GM21390 (cell line): ENCODE measurements at regions not wholly inside any gene's neighbourhood (a gene's known extent, or its start where the extent isn't known, plus 50 kb on each side); places are given as distances from the start of the nearest gene placed in this dataset.

Experiments used
- ATAC-seq: cut with Tn5 transposase; IDR thresholded peaks from one replicate; pipeline ENCODE4 v1.9.1; 2021; ENCODE audit not compliant: unreplicated experiment

DNA sequence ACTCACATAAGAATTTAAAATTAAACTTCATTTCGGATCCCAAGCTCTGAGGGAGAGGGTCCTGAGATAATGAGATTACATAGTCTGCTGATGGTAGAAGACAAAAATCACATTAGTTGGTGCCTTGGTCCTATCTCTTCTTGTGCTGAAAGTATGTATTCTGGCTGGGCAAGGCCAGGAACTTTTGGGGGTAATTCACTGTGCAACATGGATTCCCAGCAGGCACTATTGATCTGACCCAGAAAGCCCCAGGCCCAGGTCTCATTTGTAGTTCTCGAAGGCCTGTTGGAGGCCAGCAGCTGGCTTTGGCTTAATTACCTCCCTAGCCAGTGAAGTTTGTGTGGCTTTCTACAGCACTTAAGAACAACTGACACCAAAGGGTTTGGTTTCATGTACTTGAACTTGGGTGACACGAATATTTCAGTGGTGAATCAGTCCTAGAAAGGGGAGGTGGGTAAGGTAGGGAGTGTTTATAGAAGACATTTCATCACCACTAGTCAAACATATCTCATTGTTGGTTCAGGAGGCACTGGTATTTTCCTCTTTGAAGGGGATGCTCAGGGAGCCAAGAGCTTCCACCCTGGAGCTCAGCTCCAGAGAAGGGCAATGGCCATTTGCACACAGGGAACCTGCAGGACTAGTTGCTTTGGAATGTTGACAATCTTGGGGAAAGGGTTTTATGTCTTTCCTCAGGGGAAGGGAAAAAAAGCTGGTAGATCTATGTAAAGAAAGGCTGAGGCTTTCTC lies 217.8 kb downstream of the OSR1 start:
- no peak for ATAC-seq

DNA sequence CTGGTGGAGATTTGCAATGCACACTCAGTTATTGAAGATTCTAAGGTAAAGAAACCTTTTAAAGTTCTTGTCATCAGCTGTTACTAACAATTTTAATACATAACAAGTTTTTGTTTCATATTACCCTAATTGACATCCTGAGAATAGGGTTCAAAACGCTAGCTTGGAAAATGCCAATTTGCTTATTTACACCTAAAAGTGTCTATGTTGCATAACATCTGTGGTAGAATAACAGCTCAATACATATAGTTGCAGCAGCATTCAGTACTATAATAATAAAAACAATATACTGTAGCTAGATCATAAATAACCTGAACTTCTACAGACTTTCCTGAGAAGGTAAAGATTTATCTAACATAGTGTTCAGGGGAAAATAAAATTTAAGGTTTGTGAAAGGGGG lies 219.0 kb downstream of the OSR1 start:
- no peak for ATAC-seq

DNA sequence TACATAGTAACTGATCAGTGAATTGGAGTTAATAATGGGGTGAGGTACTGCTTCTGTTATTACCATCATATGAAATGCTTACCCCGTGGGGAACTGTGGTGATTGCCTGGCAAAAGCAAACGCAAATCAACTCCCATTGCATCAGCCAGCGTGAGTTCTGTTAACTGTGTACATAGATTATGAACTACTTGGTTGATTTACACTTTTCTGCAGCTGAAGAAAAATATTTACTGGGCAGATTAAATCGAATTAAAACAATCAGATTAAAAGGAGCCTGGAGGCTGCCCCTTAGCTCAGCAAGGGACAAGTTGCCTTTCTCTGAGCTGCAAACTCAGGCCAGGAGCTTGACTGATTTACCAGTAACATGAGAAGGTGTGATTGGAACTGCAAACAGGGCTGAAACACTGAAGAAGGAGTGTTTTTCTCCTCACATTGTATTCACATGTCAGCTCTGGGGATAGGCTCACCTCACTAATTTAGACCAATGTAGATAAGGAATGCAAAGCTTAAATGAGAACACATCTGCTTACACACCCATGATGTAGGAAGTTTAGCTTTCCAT lies 220.1 kb downstream of the OSR1 start:
- no peak for ATAC-seq

DNA sequence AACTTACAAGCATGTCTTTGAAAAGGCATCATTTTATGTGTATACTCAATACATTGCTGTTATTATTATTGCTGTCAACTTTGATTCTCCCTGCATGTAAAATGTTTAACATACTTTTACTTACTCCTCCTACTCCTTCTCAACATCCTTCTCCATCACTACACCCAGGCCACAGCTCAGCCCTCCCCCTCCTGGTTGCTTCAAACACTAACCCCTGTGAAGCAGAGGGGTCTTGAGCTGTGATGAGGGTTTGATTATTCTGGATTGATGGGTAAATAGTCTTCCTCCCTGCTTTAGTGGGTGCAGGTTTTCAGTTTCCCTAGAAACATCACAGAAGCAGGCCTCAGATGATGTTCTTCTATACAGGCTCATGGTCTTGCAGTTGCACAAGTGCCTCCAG lies 221.0 kb downstream of the OSR1 start:
- ATAC-seq = no peak

DNA sequence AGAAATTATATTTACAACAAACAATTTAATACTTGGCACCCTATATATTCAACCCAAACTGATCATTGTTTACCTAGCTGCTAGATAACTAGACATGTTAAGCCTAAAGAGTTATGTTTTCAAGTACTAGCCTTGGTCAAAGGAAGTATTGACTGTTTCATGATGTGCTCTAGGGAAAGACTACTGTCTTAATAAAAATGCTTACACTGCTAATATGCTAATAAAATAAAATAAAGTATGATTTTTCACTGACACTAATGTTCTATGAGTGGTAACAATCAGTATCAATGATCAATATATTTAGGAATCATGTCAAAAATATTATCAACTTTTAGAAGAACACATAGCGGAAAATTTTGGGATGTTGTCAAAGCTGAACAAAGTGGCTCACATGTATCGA lies 225.5 kb downstream of the OSR1 start:
- ATAC-seq = no peak

DNA sequence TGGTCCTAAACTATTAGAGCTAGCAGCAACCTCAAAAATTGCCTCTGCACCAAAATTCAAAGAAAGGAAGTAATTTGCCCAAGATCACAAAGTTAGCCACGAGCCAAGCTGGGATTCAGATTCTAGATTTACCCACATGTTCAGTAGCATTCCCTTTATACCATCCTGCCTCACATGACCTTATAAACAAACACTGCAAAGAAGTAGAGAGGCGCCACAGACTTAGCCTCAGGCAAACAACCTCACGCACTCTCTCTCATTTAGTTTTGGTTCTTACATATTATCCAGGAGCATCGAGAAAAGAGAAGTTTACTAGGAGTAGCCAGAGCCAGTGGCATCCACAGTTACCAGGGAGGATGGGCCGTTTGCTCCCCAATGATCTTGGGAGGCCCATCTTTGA lies 226.6 kb downstream of the OSR1 start:
- ATAC-seq = no peak

DNA sequence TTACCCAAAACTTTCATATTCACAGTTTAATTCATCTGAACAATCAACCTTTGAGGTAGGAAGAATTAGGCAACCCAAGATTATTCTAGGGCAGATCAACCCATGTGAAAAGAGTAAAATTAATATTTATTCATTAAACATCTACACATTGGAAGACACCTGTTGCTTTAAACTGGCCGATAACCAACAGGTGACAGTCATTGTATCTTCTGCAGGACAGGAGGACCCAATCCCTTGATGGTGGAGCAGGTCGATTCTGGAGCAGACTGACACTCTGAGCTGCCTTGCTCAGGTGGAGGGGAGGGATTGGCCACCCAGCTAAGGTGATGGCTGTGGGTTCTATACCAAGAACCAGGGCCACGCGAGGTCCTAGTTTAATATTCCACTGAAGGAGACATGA lies 230.3 kb downstream of the OSR1 start:
- ATAC-seq = no peak

DNA sequence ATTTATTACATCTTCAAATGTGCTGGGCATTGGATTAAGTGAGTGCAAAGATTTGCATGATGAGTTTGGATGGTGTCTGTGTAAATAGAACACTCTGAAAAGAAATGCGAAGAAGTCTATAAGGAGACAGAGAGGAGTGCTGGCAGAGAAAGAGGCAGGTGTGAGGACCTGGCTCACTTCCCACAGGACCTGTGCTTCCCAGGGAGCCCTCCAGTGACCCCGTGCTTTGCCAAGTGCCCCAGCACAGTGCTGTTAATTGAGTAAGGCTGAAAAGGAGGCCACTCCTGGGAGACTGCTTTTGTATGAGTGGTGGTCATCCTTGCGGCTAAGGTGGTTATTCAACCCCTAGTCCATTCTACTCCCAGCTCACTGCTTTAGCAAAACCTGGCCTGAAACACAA lies 230.8 kb downstream of the OSR1 start:
- no peak for ATAC-seq

DNA sequence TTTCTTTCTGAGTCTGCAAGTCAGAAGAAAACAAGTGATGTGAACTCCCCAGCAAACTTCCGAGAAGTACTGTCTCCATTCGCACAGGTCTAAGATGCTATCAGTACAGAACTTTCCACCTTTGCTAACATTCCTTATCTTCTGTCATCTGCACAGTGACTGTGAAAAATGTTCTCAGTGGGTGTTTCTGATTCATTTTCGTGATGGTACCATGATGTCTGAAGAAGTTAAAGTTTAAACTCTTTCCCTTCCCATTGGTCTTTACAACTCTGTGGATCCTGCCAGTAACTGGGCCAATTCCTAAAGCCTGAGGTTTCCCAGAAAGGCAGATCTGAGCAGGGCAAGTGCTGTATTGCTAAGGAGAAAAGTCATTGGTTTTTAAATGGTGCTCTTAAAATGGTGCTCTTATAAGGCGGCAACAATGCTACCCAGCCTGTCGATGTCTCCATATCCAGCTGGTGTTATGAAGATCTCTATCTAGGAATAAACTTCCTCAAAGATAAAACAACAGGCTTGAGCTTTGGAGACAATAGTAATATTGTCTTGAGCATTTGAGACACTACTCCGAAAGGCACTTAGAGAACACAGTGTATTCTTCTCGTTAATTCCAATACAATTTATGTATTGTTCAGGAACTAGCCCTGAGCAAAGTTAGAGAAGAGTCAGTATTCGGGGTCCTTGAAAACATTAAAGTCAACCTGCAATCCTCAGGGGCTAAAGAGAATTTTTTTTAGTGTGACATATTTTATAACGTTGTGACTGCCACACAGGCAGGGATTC lies 232.3 kb downstream of the OSR1 start:
- ATAC-seq = no peak

DNA sequence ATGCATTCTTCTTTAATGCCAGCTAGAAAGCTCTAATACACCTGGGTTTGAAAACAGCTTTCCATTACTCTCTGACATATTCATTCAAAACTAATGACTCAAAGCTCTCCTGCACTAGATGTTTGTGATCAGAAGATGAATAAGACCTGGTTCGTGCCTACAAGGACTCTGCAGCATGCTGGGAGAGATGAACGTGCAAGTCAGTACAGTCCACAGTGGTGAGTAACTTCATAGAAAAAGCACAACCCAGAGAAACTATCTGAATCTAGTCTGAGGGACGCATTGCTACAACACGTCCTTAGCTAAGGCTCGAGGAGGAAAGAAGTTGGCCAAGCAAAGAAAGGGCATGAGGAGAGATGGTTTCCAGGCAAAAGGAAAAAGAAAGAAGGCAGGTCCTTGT lies 234.3 kb downstream of the OSR1 start:
- ATAC-seq = no peak

DNA sequence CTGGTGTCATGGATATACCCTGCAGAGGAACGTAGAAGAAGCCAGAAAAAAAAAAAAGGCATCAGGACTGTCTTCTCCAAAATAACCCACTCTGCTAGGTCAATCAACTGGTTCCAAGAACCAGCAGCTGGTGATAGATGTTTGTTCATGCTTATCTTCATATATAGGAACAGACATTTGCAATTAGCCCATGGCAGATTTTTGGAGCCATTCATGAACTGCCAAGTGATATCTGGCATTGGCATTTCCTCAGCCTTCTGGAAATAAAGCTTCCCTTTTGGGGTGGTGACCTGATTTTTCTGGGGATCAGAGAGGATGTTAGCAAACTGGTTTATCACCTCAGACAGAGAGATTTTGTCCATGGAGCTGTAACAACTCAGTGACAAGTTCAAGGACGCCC lies 234.9 kb downstream of the OSR1 start:
- no peak for ATAC-seq

DNA sequence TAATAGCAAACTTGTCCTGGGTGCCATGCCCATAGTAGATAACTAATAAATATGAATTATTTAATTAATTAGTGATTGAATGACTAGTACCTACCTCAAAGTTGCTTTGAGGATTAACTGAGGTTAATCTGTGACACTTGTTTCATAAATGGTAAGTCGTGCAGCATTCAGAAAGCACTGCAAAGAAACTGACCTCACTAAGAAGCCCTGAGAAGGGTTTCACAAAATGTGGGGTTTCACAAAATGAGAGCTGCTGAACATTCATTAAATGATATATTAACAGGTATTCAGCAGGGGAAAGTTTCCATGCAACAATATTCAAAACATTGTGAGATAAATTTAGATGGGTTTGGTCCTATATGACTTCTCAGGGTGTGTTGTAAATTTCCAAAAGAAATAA lies 236.2 kb downstream of the OSR1 start:
- no peak for ATAC-seq

DNA sequence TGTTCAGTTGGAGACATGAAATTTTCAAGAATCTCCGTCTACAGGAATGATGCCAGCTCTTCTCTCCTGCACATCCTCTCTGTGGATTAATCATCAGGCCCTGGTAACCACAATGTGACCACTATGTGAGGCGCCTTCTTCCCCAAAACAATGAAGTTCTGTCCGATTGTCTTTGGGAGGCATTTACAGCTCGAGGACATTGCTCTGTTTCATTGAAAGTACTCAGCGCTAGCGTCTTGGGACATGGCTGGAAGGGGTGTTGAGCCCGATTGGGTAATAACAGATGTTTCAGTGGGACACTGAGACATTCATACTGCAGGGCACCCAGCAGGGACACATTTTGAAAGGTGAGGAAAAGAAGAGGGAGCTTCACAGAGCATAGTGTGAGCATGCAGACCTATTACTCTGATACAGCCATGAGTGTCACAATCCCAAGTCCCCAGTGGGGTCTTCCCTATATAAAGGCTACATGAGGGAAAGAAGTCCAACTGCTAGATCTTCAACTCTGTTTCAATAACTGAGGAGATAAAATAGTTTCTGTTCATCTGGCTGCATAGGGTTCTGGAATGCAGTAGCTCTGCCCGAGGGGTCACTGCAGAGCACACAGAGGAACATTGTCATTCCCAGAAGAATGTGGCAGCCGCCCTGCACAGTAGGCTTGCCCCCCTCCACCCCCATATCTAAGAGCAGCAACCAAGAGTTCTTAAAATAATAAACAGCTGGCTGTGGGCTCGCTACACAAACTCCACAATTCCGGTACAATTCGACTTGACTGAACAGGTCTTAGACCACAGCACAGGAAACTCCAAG lies 237.3 kb downstream of the OSR1 start:
- ATAC-seq = no peak

DNA sequence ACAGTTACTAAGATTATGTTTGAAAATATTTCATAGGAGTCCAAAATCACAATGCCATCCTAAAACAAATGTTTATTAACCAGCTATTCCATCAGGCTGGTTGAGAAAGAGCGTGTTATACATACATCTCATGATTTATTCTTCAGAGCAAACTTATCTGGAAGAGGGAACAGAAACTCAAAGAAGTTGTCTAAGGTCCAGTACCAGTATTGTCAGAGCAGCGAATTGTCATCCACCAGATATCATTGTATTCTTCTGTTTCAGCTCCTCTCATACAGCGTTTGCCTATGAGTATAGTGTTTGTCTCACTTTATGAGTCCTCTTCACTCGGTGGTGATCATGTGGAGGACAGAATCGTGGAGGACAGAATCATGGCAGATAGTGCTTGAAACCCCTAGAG lies 238.2 kb downstream of the OSR1 start:
- ATAC-seq = no peak

DNA sequence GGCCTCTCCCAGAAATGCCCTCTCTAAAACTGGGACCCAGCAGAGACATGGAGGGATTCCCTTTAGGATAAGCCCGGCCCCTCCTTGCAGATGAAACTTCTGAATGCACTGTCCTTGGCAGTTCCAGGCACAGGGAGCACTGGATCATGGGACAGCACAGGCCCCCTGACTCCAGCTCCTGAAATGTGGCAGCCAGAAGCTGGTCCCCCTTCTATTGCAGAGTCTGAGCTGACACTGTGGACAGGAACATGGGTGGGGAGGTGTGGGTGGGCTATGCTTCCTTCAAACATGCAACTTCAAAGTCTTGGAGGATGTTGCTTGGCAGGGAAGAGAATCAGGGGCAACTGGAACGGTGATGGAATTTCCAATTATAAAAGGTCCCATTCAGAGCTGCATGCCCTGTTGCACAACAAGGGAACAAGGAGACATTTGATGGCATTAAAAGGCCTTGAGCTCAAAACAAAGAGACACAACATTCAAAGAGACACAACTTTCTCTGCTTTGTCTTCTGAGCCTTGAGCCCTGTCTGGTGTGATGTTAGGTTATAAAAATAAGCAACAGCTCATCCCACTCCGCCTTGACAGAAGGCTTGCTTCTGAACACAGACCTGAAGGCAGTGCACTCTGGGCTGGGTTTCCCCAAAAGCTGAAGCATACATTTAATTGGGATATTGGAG lies 239.0 kb downstream of the OSR1 start:
- ATAC-seq = no peak

DNA sequence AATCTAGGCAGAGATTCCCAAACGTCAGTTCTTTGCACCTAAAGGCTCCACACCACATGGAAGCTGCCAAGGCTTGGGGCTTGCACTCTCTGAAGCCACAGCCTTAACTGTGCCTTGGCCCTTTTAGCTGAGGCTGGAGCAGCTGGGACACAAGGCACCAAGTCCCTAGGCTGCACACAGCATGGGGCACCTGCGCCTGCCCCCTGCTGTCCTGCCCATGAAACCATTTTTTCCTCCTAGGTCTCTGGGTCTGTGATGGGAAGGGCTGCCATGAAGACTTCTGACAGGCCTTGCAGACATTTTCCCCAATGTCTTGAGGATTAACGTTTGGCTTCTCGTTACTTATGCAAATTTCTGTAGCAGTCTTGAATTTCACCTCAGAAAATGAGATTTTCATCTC lies 241.5 kb downstream of the OSR1 start:
- no peak for ATAC-seq

DNA sequence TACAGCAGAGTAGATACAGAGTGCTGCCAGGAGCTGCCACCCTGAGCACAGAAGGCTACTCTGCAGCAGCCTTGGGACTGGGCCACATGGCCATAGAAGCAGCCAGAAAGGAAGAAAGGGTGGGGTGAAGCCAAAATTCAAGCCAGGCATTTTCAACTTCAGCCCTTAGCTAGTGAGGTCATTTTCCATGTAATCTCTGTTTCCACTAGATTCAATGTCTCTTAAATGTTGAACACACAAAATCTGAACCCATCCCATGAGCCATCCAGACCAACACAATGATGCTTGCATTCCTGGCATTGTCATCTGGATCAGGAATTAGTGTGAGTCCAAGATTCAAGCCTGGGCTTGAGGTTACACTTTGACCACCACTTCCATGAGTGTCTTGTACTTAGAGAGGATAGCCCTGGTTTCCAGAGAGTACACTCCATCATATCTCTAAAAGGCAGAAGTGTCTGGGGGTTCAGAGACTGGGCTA lies 243.6 kb downstream of the OSR1 start:
- ATAC-seq = no peak

DNA sequence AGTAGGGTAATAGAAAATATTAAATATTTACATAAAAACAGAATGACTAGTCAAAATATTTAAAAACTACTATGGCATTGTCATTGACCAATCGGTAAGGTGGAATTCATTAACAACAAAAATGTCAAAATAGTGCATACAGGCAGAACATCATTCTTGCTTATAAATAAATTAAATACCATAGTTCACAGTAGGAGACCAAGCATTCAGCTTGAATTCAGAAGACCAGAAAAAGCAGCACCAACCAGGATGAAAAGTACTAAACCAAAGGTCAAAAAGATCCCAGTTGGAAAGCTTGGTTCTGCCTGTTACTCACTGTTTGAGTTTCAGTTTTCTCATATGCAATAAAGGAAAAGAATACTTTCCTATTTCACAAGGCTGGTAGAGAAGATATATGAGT lies 244.3 kb downstream of the OSR1 start:
- no peak for ATAC-seq

DNA sequence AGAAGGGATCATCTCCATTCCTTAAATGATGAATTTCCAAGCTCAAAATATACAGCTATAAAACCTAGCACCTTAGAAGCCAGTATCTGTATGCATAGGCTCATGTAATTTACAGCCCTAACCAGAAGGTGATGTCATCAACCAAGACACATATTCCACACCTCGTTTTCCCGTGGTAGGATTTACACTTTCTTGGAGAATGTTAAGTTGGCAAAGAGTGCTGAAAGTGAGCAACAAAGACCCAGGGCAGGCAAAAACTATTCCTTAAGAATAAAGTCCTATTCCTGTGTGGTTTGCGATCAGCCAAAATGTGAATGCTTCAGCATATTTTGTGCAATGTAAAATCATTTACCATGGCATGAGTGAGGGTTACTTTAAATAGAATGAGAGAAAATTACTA lies 247.1 kb downstream of the OSR1 start:
- ATAC-seq = no peak

DNA sequence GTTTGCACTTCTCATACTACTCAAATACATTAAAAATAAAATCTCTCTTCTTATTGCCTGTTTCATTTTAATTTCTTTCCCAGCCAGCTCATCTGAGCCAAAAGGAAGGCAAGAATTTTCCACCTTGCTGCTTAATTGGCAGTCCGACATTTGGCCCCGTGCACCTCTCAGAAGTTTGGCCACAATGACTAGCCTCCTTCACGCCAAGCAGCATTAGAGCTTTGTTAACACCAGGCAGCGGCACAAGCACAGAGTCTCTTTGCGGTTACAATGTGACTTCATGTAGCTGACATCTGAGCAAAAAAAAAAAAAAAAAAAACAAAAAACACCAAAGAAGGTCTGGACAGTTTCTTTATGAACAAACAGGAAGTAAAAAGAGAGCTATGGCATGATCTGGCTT lies 248.9 kb downstream of the OSR1 start:
- ATAC-seq = no peak

DNA sequence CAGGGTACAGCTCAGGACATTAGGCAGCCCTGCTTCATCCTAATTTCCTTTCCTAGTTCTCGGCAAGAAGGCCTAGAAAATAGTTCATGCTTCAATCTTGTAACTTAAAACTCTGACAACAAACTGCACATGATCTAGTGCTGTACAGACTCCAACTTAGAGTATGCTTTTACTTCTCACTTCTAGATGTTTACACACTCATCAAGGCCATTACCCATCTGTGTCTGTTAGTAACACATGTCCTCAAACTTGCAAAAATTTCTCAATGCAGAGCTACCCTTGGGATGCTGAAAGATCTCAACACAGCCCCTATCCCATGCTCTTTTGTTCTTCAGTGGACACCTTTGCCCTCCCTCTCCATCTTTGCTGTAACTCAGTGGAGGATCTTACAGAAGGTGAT lies 252.0 kb downstream of the OSR1 start:
- ATAC-seq = no peak
